Panc1 (cell line): ENCODE measurements at regions not wholly inside any gene's neighbourhood (a gene's known extent, or its start where the extent isn't known, plus 50 kb on each side); places are given as distances from the start of the nearest gene placed in this dataset.

Experiments used
- ATAC-seq: fragments of 200-7000 bp; cut with Tn5 transposase; 2 replicates; pipeline ENCODE4 v1.9.1; 2020; ENCODE audit warnings: mild to moderate bottlenecking, moderate library complexity
- BruUV-seq: library from RNA; stranded (reverse); fragments of 400-500 nt; replicated peaks from 2 replicates; lab custom pipeline; 2021; lab: Mats Ljungman, UMichigan
- CTCF ChIA-PET: fragments of 300-600 bp; sonication (Branson Sonifier 250); formaldehyde crosslinking; loops from one replicate; lab custom pipeline; 2022; ENCODE audit warnings: antibody characterized with exemption; lab: Charles Lee
- POLR2A ChIA-PET: fragments of 300-600 bp; sonication (Branson Sonifier 250); formaldehyde crosslinking; loops from one replicate; lab custom pipeline; 2022; ENCODE audit warnings: antibody characterized with exemption; lab: Charles Lee
- DNase-seq: peaks from one replicate; pipeline ENCODE4 v3.0.0-alpha.2; 2010; ENCODE audit warnings: low read depth, low spot score
- H3K27ac ChIP-seq: 2 replicates; pipeline ENCODE4 v1.5.1; 2011; ENCODE audit warnings: mild to moderate bottlenecking, low read length, inconsistent platforms
- H3K27me3 ChIP-seq: fragments of 200-500 bp; sonication (Bioruptor generic); 2 replicates; pipeline ENCODE4 v1.6.0; 2014; ENCODE audit warnings: low read length, inconsistent platforms; ENCODE audit not compliant: control insufficient read depth, insufficient read depth
- H3K36me3 ChIP-seq: fragments of 200-500 bp; sonication (Bioruptor generic); 2 replicates; pipeline ENCODE4 v1.5.1; 2014; ENCODE audit warnings: inconsistent platforms, mild to moderate bottlenecking, low read length, moderate library complexity; ENCODE audit not compliant: control insufficient read depth, insufficient read depth
- H3K4me1 ChIP-seq: 2 replicates; pipeline ENCODE4 v1.5.1; 2011; ENCODE audit warnings: inconsistent platforms, mild to moderate bottlenecking, low read length, moderate library complexity; ENCODE audit not compliant: control insufficient read depth, insufficient read depth
- H3K4me3 ChIP-seq, 2 experiments: 2 replicates each; pipeline ENCODE4 v1.5.1; 2011 to 2012; ENCODE audit warnings: low read depth in 2 of 2, low read length in 2 of 2, mild to moderate bottlenecking in 2 of 2, inconsistent platforms in 1 of 2, moderate library complexity in 1 of 2
- H3K9me3 ChIP-seq: fragments of 200-500 bp; sonication (Bioruptor generic); 2 replicates; pipeline ENCODE4 v1.5.1; 2014; ENCODE audit warnings: low read depth, mild to moderate bottlenecking, inconsistent platforms, low read length, moderate library complexity; ENCODE audit not compliant: control insufficient read depth, insufficient read depth
- CTCF ChIP-seq: fragments of 450-650 bp; IDR thresholded peaks from 2 replicates; pipeline ENCODE4 v1.5.1; 2017; ENCODE audit warnings: mild to moderate bottlenecking
- POLR2AphosphoS5 ChIP-seq: IDR thresholded peaks from 2 replicates; pipeline ENCODE4 v1.6.1; 2012; ENCODE audit warnings: mild to moderate bottlenecking, low read depth, low read length, moderate library complexity
- REST ChIP-seq, 2 experiments: IDR thresholded peaks; 2 replicates each; pipeline ENCODE4 v1.6.1; 2011 to 2012; ENCODE audit warnings: low read depth in 2 of 2, control low read depth in 1 of 2, low read length in 1 of 2, mild to moderate bottlenecking in 1 of 2, moderate library complexity in 1 of 2; ENCODE audit not compliant: insufficient read depth in 1 of 2
- SIN3A ChIP-seq: IDR thresholded peaks from 2 replicates; pipeline ENCODE4 v1.6.1; 2012; ENCODE audit warnings: low read depth, mild to moderate bottlenecking, low read length, moderate library complexity, borderline replicate concordance; ENCODE audit not compliant: insufficient read depth
- TCF7L2 ChIP-seq: IDR thresholded peaks from 2 replicates; pipeline ENCODE4 v1.6.1; 2011; ENCODE audit warnings: mild to moderate bottlenecking, low read depth, low read length, inconsistent platforms
- in situ Hi-C: cut with HindIII; loops from 2 replicates; pipeline ENCODE4 v1.10.0; 2016; ENCODE audit warnings: low sequenced_read_pairs, low pct_unique_long_range_greater_than_20kb
- intact Hi-C: fragments of 100-400 bp; cut with micrococcal nuclease; formaldehyde crosslinking; loops from one replicate; pipeline ENCODE4 v1.10.0; 2022; ENCODE audit not compliant: unreplicated experiment

- ATAC-seq, result no peak
- intact Hi-C loops, result loop anchor here (10.0 kb wide), 1 partner anchor 145 kb away; the partner anchor contains the start of gene ARHGAP5
- ChIA-PET POLR2A (no interaction called here), CTCF (no interaction called here)
- DNase-seq, result no peak
- no peak overlapping the region for H3K4me3 ChIP-seq
- no TSS peak for BruUV-seq
- no peaks in the 10 kb centered on the region for H3K36me3 ChIP-seq
- H3K4me1 ChIP-seq, result no peaks in the 10 kb centered on the region
- H3K27ac ChIP-seq, result no peak overlapping the region
- in situ Hi-C loops, result no loop called here
- TF ChIP-seq TCF7L2 (no peak), SIN3A (no peak), POLR2AphosphoS5 (no peak), CTCF (no peak), REST (IDR thresholded peaks at IDR 0.05; ENCODE audit: insufficient read depth in 1 of 2, low read depth in 2 of 2, low read length in 1 of 2) (no peak)
- H3K27me3 ChIP-seq, result no peaks in the 10 kb centered on the region
- no peaks in the 10 kb centered on the region for H3K9me3 ChIP-seq
These were observed 147.0 kb upstream of the ARHGAP5 start for GRCh38 chr14:31930070-31930469.

GRCh38 chr14:31930493-31931240 lies 146.4 kb upstream of the ARHGAP5 start:
- no TSS peak for BruUV-seq
- TF ChIP-seq REST (IDR thresholded peaks at IDR 0.05; ENCODE audit: insufficient read depth in 1 of 2, low read depth in 2 of 2, low read length in 1 of 2) (no peak), SIN3A (no peak), POLR2AphosphoS5 (no peak), TCF7L2 (no peak), CTCF (no peak)
- no peak overlapping the region for H3K4me3 ChIP-seq
- no peaks in the 10 kb centered on the region for H3K9me3 ChIP-seq
- no peaks in the 10 kb centered on the region for H3K27me3 ChIP-seq
- intact Hi-C loops, result loop anchor here (10.0 kb wide), 1 partner anchor 144 kb away; the partner anchor contains the start of gene ARHGAP5
- POLR2A ChIA-PET, result no interaction called here
- no peaks in the 10 kb centered on the region for H3K36me3 ChIP-seq
- no peak for DNase-seq
- CTCF ChIA-PET, result no interaction called here
- in situ Hi-C loops, result no loop called here
- no peak for ATAC-seq
- H3K4me1 ChIP-seq, result no peaks in the 10 kb centered on the region
- no peak overlapping the region for H3K27ac ChIP-seq
